MG63 (cell line): ENCODE measurements at regions not wholly inside any gene's neighbourhood (a gene's known extent, or its start where the extent isn't known, plus 50 kb on each side); places are given as distances from the start of the nearest gene placed in this dataset.
"Not testable (repeated sequence)": the region's sequence is repeated elsewhere in the genome, so short reads cannot be mapped to it uniquely, and the experiment has no call there.

Experiments used
- DNase-seq: peaks from one replicate; pipeline ENCODE4 v3.0.0-alpha.2; 2020
- H3K27me3 ChIP-seq: fragments of 250-450 bp; sonication (Bioruptor Pico); 2 replicates; pipeline ENCODE4 v1.5.1; 2020; ENCODE audit warnings: mild to moderate bottlenecking, moderate library complexity
- H3K36me3 ChIP-seq: fragments of 250-450 bp; sonication (Bioruptor Pico); 2 replicates; pipeline ENCODE4 v1.5.1; 2020; ENCODE audit warnings: mild to moderate bottlenecking, moderate library complexity
- H3K4me3 ChIP-seq: fragments of 250-450 bp; sonication (Bioruptor Pico); 2 replicates; pipeline ENCODE4 v1.5.1; 2020; ENCODE audit warnings: mild to moderate bottlenecking, moderate library complexity
- H3K9me3 ChIP-seq: fragments of 250-450 bp; sonication (Bioruptor Pico); 2 replicates; pipeline ENCODE4 v1.5.1; 2020; ENCODE audit warnings: mild to moderate bottlenecking, moderate library complexity

DNA sequence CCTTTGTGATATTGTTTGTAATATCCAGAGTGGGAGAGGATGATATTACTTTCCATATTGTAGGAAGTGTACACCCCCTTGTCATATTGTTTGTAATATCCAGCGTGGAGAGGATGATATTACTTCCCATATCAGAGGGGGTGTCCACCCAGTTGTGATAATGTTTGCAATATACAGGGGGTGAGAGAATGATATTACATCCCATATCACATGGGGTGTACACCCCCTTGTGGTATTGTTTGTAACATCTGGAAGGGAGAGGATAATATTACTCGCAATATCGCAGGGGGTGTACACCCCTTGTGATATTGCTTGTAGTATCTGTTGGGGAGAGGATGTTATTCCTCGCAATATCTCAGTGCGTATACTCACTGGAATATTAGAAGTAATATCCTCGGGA, 61.5 kb downstream of the PRSS23 start:
- Histone ChIP-seq H3K27me3 (peaks cover 6% of the 10 kb centered on the region; the same call in 1 of the 2 replicates), H3K36me3 (no peaks in the 10 kb centered on the region), H3K4me3 (no peak overlapping the region), H3K9me3 (no peaks in the 10 kb centered on the region)
- DNase-seq: no peak

GRCh38 chr11:86863476-86863875, 63.1 kb downstream of the PRSS23 start:
- DNase-seq: no peak
- no peak overlapping the region for H3K4me3 ChIP-seq
- no peaks in the 10 kb centered on the region for H3K9me3 ChIP-seq
- peaks cover 6% of the 10 kb centered on the region; the same call in 1 of the 2 replicates for H3K27me3 ChIP-seq
- no peaks in the 10 kb centered on the region for H3K36me3 ChIP-seq

- DNase-seq: no peak
- no peak overlapping the region for H3K4me3 ChIP-seq
- no peaks in the 10 kb centered on the region for H3K27me3 ChIP-seq
Observed at GRCh38 chr11:86865436-86865835, 65.1 kb downstream of the PRSS23 start.

GRCh38 chr11:86869531-86869930, 69.2 kb downstream of the PRSS23 start:
- H3K4me3 ChIP-seq: no peak overlapping the region
- no peaks in the 10 kb centered on the region for H3K9me3 ChIP-seq
- DNase-seq: no peak
- H3K27me3 ChIP-seq: no peaks in the 10 kb centered on the region
- no peaks in the 10 kb centered on the region for H3K36me3 ChIP-seq

More at GRCh38 chr11:86865436-86865835, 65.1 kb downstream of the PRSS23 start:
- Histone ChIP-seq H3K9me3 (no peaks in the 10 kb centered on the region), H3K36me3 (no peaks in the 10 kb centered on the region)

GRCh38 chr11:86869966-86870570, 69.7 kb downstream of the PRSS23 start:
- Histone ChIP-seq H3K9me3 (no peaks in the 10 kb centered on the region), H3K4me3 (no peak overlapping the region), H3K27me3 (no peaks in the 10 kb centered on the region), H3K36me3 (no peaks in the 10 kb centered on the region)
- peak; percentile 48 for DNase-seq

GRCh38 chr11:86873573-86874083, 73.3 kb downstream of the PRSS23 start:
- H3K9me3 ChIP-seq: no peaks in the 10 kb centered on the region
- H3K36me3 ChIP-seq: no peaks in the 10 kb centered on the region
- H3K4me3 ChIP-seq: no peak overlapping the region
- no peaks in the 10 kb centered on the region for H3K27me3 ChIP-seq
- no peak for DNase-seq

- Histone ChIP-seq H3K36me3 (no peaks in the 10 kb centered on the region), H3K9me3 (no peaks in the 10 kb centered on the region), H3K27me3 (no peaks in the 10 kb centered on the region), H3K4me3 (no peak overlapping the region)
- DNase-seq: no peak
Observed at GRCh38 chr11:86874304-86875056, 74.1 kb downstream of the PRSS23 start.

DNA sequence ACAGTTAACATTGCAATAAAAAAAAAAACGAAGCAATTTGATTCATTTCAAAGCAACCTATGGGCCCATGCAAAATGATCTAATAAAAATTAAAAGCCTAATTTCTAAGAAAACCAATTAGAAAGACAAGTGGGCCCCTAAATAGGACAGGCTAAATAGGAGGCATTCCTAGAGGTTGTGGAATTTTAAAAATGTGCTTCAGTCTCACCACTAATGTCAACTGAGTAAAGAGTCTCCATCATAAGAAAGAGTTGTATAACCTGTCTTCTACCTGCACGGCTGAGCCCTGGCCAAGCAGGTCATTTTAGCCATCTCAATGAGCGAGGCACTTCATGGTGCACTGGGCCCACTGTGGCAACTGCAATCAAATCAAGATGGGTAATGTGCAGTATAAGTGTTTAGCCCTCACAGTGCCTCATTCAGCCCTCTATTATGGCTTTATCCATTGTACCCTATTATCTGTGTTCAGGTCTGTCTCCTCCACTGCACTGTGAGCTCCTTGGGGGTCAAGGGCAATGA, 76.4 kb downstream of the PRSS23 start:
- Histone ChIP-seq H3K36me3 (no peaks in the 10 kb centered on the region), H3K27me3 (no peaks in the 10 kb centered on the region), H3K4me3 (no peak overlapping the region), H3K9me3 (no peaks in the 10 kb centered on the region)
- no peak for DNase-seq

GRCh38 chr11:86877503-86877902, 77.2 kb downstream of the PRSS23 start:
- no peaks in the 10 kb centered on the region for H3K36me3 ChIP-seq
- no peak for DNase-seq
- no peaks in the 10 kb centered on the region for H3K9me3 ChIP-seq
- no peaks in the 10 kb centered on the region for H3K27me3 ChIP-seq
- no peak overlapping the region for H3K4me3 ChIP-seq

DNA sequence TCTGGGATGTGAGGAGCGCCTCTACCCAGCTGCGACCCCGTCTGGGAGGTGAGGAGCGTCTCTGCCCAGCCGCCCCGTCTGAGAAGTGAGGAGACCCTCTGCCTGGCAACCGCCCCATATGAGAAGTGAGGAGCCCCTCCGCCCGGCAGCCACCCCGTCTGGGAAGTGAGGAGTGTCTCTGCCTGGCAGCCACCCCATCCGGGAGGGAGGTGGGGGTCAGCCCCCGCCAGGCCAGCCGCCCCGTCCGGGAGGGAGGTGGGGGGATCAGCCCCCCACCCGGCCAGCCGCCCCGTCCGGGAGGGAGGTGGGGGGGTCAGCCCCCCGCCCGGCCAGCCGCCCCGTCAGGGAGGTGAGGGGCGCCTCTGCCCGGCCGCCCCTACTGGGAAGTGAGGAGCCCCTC, 76.0 kb downstream of the FZD4 start:
- not testable (repeated sequence) for H3K27me3 ChIP-seq, H3K9me3 ChIP-seq, DNase-seq, H3K36me3 ChIP-seq, H3K4me3 ChIP-seq

GRCh38 chr11:86885311-86885710, 69.9 kb downstream of the FZD4 start:
- no peaks in the 10 kb centered on the region for H3K27me3 ChIP-seq
- no peak overlapping the region for H3K4me3 ChIP-seq
- H3K9me3 ChIP-seq: no peaks in the 10 kb centered on the region
- no peak for DNase-seq
- no peaks in the 10 kb centered on the region for H3K36me3 ChIP-seq

DNA sequence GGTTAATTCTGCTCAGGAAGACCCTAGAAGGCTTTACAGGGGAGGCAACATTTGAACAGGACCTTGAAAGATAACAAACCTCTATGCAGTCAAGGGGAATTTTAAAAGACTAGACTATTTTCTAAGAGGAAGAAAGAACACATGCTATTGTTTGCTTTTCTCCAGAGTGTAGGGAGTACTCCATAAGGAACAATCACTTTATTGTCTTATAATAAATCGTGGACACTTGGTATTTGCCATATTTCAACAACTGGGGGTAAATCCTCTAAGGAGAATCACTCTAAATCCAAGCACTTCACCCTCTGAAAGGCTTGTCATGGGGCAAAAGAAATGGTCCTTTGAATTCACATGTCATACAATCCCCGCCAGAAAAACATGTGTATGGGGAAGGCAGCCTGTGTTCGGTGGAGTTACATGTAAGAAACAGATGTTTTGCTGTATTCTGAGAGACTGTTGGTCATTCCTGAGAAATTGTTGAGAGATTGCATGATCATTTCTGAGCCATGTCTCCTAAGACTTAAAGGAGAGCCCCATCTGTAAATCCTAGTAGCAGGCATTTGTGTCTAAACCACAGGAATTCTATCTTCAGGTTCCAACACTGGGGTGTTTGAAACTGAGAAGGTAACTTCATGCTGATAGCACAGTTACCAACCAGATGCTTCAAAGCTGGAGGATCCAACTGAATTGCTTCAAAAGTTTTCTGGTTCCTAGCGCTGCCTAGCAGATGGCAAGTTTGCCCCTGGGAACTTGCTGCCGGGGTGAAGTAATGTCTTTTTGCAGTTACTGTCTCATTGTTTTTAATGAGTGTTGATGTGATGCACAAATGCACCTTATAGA, 66.8 kb downstream of the FZD4 start:
- Histone ChIP-seq H3K9me3 (no peaks in the 10 kb centered on the region), H3K27me3 (no peaks in the 10 kb centered on the region), H3K4me3 (no peak overlapping the region), H3K36me3 (no peaks in the 10 kb centered on the region)
- no peak for DNase-seq

DNA sequence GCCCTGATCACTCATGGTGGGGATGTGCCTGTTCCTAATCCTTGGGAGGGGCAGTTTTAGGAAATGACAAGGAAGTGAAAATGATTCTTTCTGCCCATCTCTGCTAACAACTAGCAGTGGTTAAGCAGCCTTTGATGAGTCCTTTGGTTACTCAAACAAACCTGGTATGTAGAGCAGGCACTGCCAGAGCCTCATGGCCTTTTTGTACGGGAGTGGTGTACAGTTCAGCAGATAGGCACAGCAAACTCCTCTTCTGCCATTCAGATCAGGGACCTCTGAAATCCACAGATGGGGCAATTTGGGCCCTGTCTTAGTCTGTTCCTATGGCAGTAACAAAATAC, 66.2 kb downstream of the FZD4 start:
- Histone ChIP-seq H3K27me3 (0 out of 2 replicates have a peak, but pooled peaks cover under 1% of the 10 kb centered on the region), H3K36me3 (no peaks in the 10 kb centered on the region), H3K4me3 (no peak overlapping the region), H3K9me3 (no peaks in the 10 kb centered on the region)
- no peak for DNase-seq

- Histone ChIP-seq H3K4me3 (no peak overlapping the region), H3K36me3 (no peaks in the 10 kb centered on the region), H3K9me3 (no peaks in the 10 kb centered on the region), H3K27me3 (0 out of 2 replicates have a peak, but pooled peaks cover 3% of the 10 kb centered on the region)
- no peak for DNase-seq
Observed at GRCh38 chr11:86891036-86891435, 64.2 kb downstream of the FZD4 start.

DNA sequence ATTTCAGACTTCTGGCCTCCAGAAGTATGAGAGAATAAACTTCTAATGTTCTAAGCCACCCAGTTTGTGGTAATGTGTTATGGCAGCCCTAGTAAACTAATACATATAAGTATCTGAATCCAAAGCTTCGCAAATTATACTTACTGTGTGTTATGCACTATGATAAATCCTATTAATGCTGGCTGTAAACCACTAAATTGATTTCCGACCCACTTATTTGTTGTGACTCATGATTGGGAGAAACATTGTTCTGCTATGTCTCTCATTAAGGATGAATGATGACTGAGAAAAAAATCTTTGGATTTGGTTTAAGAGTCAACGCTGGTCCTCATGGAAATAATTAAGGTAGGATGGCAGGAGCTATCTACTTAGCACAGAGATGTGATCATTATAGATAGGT, 62.0 kb downstream of the FZD4 start:
- H3K36me3 ChIP-seq: no peaks in the 10 kb centered on the region
- DNase-seq: no peak
- no peak overlapping the region for H3K4me3 ChIP-seq
- H3K9me3 ChIP-seq: no peaks in the 10 kb centered on the region
- 0 out of 2 replicates have a peak, but pooled peaks cover 3% of the 10 kb centered on the region for H3K27me3 ChIP-seq
